ENCODE measurements at regions not wholly inside any gene's neighbourhood (a gene's known extent, or its start where the extent isn't known, plus 50 kb on each side); places are given as distances from the start of the nearest gene placed in this dataset.

GRCh38 chr12:115474539-115475353 is 790.8 kb upstream of the TBX3 start:
- Histone ChIP-seq H3K9me2 (ENCODE audit: low read depth, low read length) (no peaks in the 10 kb centered on the region), H3F3A (ENCODE audit: insufficient read depth, low read length) (no peaks in the 10 kb centered on the region), H3K79me2 (ENCODE audit: insufficient read depth, low read length) (no peaks in the 10 kb centered on the region), H3K9ac (ENCODE audit: low read length) (no peak overlapping the region), H3K27me3 (ENCODE audit: insufficient read depth, low read length) (no peaks in the 10 kb centered on the region), H3K27ac (ENCODE audit: low read depth, low read length, poor library complexity, severe bottlenecking) (no peak overlapping the region), H3K4me1 (ENCODE audit: insufficient read depth, low read length, severe bottlenecking) (no peaks in the 10 kb centered on the region), H3K4me2 (ENCODE audit: low read length) (no peak overlapping the region), H2AFZ (ENCODE audit: low read length) (no peak overlapping the region), H3K4me3 (ENCODE audit: low read depth, low read length, poor library complexity, severe bottlenecking) (no peak overlapping the region), H3K36me3 (ENCODE audit: insufficient read depth, low read length) (no peaks in the 10 kb centered on the region), H3K9me3 (ENCODE audit: low read length) (no peaks in the 10 kb centered on the region), H4K20me1 (ENCODE audit: insufficient read depth, low read length) (no peaks in the 10 kb centered on the region)
- no peak for TF ChIP-seq EZH2 (IDR thresholded peaks at IDR 0.05; ENCODE audit: borderline replicate concordance, low read length)
- TF ChIP-seq CTCF (IDR thresholded peaks at IDR 0.05; ENCODE audit: low read length), result no peak

- TF ChIP-seq CTCF (IDR thresholded peaks at IDR 0.05; ENCODE audit: low read length) (no peak), EZH2 (IDR thresholded peaks at IDR 0.05; ENCODE audit: borderline replicate concordance, low read length) (no peak)
- Histone ChIP-seq H3K9ac (ENCODE audit: low read length) (no peak overlapping the region), H3K9me2 (ENCODE audit: low read depth, low read length) (no peaks in the 10 kb centered on the region), H3K79me2 (ENCODE audit: insufficient read depth, low read length) (no peaks in the 10 kb centered on the region), H3F3A (ENCODE audit: insufficient read depth, low read length) (no peaks in the 10 kb centered on the region), H3K4me1 (ENCODE audit: insufficient read depth, low read length, severe bottlenecking) (no peaks in the 10 kb centered on the region), H4K20me1 (ENCODE audit: insufficient read depth, low read length) (no peaks in the 10 kb centered on the region), H3K27me3 (ENCODE audit: insufficient read depth, low read length) (no peaks in the 10 kb centered on the region), H3K4me2 (ENCODE audit: low read length) (no peak overlapping the region), H3K27ac (ENCODE audit: low read depth, low read length, poor library complexity, severe bottlenecking) (no peak overlapping the region), H3K36me3 (ENCODE audit: insufficient read depth, low read length) (no peaks in the 10 kb centered on the region), H3K4me3 (ENCODE audit: low read depth, low read length, poor library complexity, severe bottlenecking) (no peak overlapping the region), H2AFZ (ENCODE audit: low read length) (no peak overlapping the region), H3K9me3 (ENCODE audit: low read length) (no peaks in the 10 kb centered on the region)
Measured at GRCh38 chr12:115473257-115473956, 789.4 kb upstream of the TBX3 start.

- Histone ChIP-seq H3K4me2 (ENCODE audit: low read length) (no peak overlapping the region), H3F3A (ENCODE audit: insufficient read depth, low read length) (no peaks in the 10 kb centered on the region), H3K79me2 (ENCODE audit: insufficient read depth, low read length) (no peaks in the 10 kb centered on the region), H2AFZ (ENCODE audit: low read length) (no peak overlapping the region), H3K9me2 (ENCODE audit: low read depth, low read length) (no peaks in the 10 kb centered on the region), H3K36me3 (ENCODE audit: insufficient read depth, low read length) (no peaks in the 10 kb centered on the region), H3K9me3 (ENCODE audit: low read length) (no peaks in the 10 kb centered on the region), H3K27ac (ENCODE audit: low read depth, low read length, poor library complexity, severe bottlenecking) (no peak overlapping the region), H3K4me1 (ENCODE audit: insufficient read depth, low read length, severe bottlenecking) (no peaks in the 10 kb centered on the region), H3K27me3 (ENCODE audit: insufficient read depth, low read length) (no peaks in the 10 kb centered on the region), H3K9ac (ENCODE audit: low read length) (no peak overlapping the region), H4K20me1 (ENCODE audit: insufficient read depth, low read length) (no peaks in the 10 kb centered on the region), H3K4me3 (ENCODE audit: low read depth, low read length, poor library complexity, severe bottlenecking) (no peak overlapping the region)
- TF ChIP-seq EZH2 (IDR thresholded peaks at IDR 0.05; ENCODE audit: borderline replicate concordance, low read length), result no peak
- TF ChIP-seq CTCF (IDR thresholded peaks at IDR 0.05; ENCODE audit: low read length), result no peak
Measured at GRCh38 chr12:115472852-115473251, 788.9 kb upstream of the TBX3 start.

All from OCI-LY1 (cell line).